ENCODE measurements at regions not wholly inside any gene's neighbourhood (a gene's known extent, or its start where the extent isn't known, plus 50 kb on each side); places are given as distances from the start of the nearest gene placed in this dataset.

DNA sequence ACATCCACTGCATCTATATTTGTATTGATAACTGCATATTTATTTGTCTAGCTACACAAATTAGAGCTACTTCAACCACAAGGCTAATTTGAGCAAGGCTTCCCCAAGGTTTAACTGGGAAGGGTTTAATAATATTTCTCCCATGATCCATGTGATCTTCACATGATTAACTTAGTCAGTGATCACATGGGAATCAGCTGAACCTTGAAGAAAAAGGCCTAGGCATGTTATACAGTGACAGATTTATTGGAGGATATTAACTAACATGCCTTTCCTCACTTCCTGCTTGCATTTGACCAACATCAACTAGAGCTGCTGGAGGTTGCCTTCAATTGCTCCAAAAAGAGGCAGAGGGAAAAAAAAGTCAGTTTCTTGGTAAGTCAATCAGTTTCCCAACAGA lies 417.0 kb downstream of the HAO1 start:
- TF ChIP-seq, protein P1, sequence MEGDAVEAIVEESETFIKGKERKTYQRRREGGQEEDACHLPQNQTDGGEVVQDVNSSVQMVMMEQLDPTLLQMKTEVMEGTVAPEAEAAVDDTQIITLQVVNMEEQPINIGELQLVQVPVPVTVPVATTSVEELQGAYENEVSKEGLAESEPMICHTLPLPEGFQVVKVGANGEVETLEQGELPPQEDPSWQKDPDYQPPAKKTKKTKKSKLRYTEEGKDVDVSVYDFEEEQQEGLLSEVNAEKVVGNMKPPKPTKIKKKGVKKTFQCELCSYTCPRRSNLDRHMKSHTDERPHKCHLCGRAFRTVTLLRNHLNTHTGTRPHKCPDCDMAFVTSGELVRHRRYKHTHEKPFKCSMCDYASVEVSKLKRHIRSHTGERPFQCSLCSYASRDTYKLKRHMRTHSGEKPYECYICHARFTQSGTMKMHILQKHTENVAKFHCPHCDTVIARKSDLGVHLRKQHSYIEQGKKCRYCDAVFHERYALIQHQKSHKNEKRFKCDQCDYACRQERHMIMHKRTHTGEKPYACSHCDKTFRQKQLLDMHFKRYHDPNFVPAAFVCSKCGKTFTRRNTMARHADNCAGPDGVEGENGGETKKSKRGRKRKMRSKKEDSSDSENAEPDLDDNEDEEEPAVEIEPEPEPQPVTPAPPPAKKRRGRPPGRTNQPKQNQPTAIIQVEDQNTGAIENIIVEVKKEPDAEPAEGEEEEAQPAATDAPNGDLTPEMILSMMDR (IDR thresholded peaks at IDR 0.05): no peak

DNA sequence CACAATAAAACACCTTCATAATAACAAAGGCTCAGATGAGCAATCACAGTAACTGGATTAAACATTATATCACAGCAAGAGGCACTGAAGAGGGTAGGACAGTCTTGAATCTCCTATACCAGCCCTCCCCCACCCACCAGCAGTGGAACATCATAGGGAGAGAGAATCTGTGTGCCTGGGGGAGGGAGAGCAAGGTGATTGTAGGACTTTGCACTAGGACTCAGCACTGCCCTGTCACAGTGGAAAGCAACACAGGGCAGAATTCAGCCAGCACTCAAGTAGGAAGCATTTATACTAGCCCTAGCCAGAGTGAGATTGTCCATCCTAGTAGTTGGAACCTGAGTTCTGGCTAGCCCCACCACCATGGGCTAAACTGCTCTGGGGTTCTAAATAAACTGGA lies 400.2 kb downstream of the HAO1 start:
- Histone ChIP-seq H3K9me3 (no peaks in the 10 kb centered on the region), H3K4me1 (no peaks in the 10 kb centered on the region), H3K27me3 (no peaks in the 10 kb centered on the region), H3K36me3 (no peaks in the 10 kb centered on the region), H3K27ac (no peak overlapping the region), H3K4me3 (no peak overlapping the region)
- TF ChIP-seq, protein P1 (IDR thresholded peaks at IDR 0.05): no peak
- DNase-seq: no peak
- intact Hi-C loops (cut with DNase I; ENCODE audit: low total_unique reads): no loop called here

More for the DNA sequence above, 417.0 kb downstream of the HAO1 start:
- H3K4me3 ChIP-seq: no peak overlapping the region
- no peaks in the 10 kb centered on the region for H3K36me3 ChIP-seq
- no peak overlapping the region for H3K27ac ChIP-seq
- intact Hi-C loops (cut with DNase I; ENCODE audit: low total_unique reads): no loop called here
- no peaks in the 10 kb centered on the region for H3K4me1 ChIP-seq
- no peaks in the 10 kb centered on the region for H3K9me3 ChIP-seq
- no peaks in the 10 kb centered on the region for H3K27me3 ChIP-seq
- DNase-seq: no peak

DNA sequence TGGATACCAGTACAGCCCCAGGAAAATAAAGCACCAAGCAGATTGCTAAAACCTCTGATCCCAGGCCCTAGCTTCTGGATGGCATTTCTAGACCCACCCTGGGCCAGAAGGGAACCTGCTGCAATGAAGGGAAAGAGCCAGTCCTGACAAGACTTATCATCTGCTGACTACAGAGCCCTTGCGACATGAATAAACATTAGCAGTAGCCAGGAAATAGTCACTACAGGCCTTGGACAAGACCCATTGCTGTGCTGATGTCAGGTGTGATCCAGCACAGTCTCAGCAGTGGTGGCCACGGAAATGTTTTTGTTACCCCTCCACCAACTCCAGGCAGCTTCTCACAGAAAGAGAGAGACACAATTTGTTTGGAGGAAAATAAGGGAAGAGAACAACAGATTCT lies 399.3 kb downstream of the HAO1 start:
- intact Hi-C loops (cut with DNase I; ENCODE audit: low total_unique reads): no loop called here
- TF ChIP-seq, protein P1 (IDR thresholded peaks at IDR 0.05): no peak

DNA sequence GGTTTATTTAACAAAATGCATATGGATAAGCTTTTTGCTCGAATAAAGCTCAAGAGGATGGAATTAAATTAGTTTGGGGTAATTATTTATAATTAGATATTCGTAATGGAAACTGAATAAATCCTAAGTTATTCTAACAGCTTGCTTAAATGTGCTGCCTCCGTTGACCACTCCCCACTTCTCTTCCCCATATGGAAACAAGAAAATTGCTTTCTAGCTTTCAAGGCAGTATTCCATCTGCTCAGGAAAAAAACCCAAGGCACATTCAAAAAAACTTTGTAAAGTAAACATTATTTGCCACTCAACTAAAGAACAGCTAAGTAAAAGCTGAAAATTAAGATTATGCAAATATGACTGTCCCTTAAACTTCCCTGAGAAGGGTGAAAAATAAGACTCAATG lies 369.2 kb downstream of the HAO1 start:
- Histone ChIP-seq H3K4me1 (no peaks in the 10 kb centered on the region), H3K4me3 (no peak overlapping the region), H3K27ac (no peak overlapping the region), H3K27me3 (no peaks in the 10 kb centered on the region), H3K36me3 (no peaks in the 10 kb centered on the region), H3K9me3 (no peaks in the 10 kb centered on the region)
- DNase-seq: no peak
- intact Hi-C loops (cut with DNase I; ENCODE audit: low total_unique reads): no loop called here
- TF ChIP-seq, protein P1 (IDR thresholded peaks at IDR 0.05): no peak

More for the DNA sequence above, 399.3 kb downstream of the HAO1 start:
- H3K4me3 ChIP-seq: no peak overlapping the region
- H3K4me1 ChIP-seq: no peaks in the 10 kb centered on the region
- no peak for DNase-seq
- H3K27ac ChIP-seq: no peak overlapping the region
- H3K36me3 ChIP-seq: no peaks in the 10 kb centered on the region
- no peaks in the 10 kb centered on the region for H3K9me3 ChIP-seq
- H3K27me3 ChIP-seq: no peaks in the 10 kb centered on the region

DNA sequence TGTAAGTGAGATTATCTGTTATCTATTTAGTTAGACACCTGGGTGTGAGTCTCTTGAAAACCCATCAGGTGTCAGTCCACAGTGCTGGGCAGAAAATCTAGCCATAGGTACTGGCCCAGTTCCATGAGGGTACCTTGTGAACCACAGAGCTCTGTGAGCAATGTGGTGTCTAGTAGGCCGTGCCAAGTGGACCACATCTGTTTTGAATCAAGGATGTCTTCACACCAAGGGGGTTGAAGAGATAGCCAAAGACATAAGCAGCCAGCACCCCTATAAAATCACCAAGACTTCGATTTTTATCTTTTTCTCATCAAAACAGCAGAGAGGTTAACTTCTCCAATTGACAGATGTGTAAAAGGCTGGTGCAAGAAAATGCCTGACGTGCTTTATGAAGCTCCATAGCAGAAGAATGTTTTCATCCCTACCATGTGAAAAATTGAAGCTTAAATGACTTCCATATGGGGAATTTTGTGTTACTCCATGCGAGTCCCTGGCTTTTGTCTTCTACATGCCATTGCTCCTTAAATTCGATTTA lies 368.7 kb downstream of the HAO1 start:
- no peak overlapping the region for H3K27ac ChIP-seq
- intact Hi-C loops (cut with DNase I; ENCODE audit: low total_unique reads): no loop called here
- TF ChIP-seq, protein P1 (IDR thresholded peaks at IDR 0.05): no peak
- no peak overlapping the region for H3K4me3 ChIP-seq
- no peaks in the 10 kb centered on the region for H3K27me3 ChIP-seq
- DNase-seq: no peak
- H3K36me3 ChIP-seq: no peaks in the 10 kb centered on the region
- H3K9me3 ChIP-seq: no peaks in the 10 kb centered on the region
- H3K4me1 ChIP-seq: no peaks in the 10 kb centered on the region

DNA sequence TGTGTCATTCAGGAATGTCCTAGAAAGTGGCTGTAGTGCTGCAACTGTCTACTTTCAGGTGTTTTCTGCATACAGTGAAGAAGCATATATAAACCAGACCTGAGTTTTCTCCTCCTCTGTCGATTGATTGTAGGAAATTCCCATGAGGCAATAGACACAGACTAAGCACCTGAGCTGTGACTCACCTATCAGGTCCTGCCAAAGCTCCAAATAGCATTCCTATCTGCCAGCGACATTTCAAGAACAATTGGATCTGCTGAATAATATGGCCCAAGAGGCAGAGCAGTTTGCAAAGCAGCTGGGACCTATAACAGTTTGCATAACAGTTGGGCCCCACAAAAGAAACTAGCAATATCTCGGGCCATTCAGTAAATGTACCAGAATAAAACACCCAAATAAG lies 360.4 kb downstream of the HAO1 start:
- no peaks in the 10 kb centered on the region for H3K9me3 ChIP-seq
- no peaks in the 10 kb centered on the region for H3K4me1 ChIP-seq
- intact Hi-C loops (cut with DNase I; ENCODE audit: low total_unique reads): no loop called here
- H3K27ac ChIP-seq: no peak overlapping the region
- H3K27me3 ChIP-seq: no peaks in the 10 kb centered on the region
- no peak for DNase-seq
- no peaks in the 10 kb centered on the region for H3K36me3 ChIP-seq
- TF ChIP-seq, protein P1 (IDR thresholded peaks at IDR 0.05): no peak
- no peak overlapping the region for H3K4me3 ChIP-seq

Measured in tibial artery (tissue), 4 donors.